ENCODE measurements at regions not wholly inside any gene's neighbourhood (a gene's known extent, or its start where the extent isn't known, plus 50 kb on each side); places are given as distances from the start of the nearest gene placed in this dataset.

DNA sequence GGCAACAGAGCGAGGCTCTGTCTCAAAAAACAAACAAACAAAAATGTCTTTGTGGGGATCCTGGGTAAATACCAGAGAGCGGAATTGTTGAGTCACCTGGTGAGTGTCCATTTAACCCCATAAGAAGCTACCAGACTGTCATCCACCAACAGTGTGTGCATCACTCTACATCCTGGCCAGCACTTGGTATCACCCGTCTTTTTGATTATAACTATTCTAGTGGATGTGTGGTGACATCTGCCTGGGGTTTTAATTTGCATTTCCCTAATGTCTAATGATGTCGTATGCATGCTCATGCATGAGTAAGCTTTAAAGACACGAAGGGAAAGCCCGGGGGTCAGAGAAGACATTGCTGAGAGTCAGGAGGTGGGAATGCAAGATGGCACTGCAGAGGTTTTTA is 126.7 kb upstream of the MRI1 start (continued):
- TF ChIP-seq, protein P1, sequence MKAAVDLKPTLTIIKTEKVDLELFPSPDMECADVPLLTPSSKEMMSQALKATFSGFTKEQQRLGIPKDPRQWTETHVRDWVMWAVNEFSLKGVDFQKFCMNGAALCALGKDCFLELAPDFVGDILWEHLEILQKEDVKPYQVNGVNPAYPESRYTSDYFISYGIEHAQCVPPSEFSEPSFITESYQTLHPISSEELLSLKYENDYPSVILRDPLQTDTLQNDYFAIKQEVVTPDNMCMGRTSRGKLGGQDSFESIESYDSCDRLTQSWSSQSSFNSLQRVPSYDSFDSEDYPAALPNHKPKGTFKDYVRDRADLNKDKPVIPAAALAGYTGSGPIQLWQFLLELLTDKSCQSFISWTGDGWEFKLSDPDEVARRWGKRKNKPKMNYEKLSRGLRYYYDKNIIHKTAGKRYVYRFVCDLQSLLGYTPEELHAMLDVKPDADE (IDR thresholded peaks at IDR 0.05) = no peak
- no peak for TF ChIP-seq NANOG (IDR thresholded peaks at IDR 0.05; ENCODE audit: borderline replicate concordance)

DNA sequence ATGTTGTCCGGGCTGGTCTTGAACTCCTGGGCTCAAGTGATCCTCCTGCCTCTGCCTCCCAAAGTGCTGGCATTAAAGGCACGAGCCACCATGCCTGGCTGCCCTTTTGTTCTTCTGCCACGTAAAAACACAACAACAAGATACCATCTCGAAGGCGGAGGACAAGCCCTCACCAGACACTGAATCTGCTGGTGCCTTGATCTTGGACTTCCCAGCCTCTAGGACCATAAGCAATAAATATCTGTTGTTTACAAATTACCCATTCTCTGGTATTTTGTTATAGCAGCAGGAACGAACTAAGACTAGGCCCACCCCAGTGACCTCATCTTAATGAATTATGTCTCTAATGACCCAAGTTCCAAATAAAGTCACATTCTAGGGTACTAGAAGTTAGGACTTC is 128.4 kb upstream of the CACNA1A start:
- peaks cover 10% of the 10 kb centered on the region; the same call in 2 of the 3 replicates for H3K4me1 Mint-ChIP-seq
- no peak overlapping the region for H3K27ac Mint-ChIP-seq
- no peaks in the 10 kb centered on the region for H4K20me1 ChIP-seq (replicated peaks; ENCODE audit: insufficient read depth)
- DNase-seq (ENCODE audit: low spot score) (no peak), ATAC-seq (no peak)
- H3F3A ChIP-seq (replicated peaks; ENCODE audit: low read depth) = no peaks in the 10 kb centered on the region
- no peak overlapping the region for H3K4me3 Mint-ChIP-seq
- H3K4me3 ChIP-seq = no peak overlapping the region
- no peaks in the 10 kb centered on the region for H3K79me2 ChIP-seq (replicated peaks; ENCODE audit: insufficient read depth)
- H3K9me2 ChIP-seq (ENCODE audit: insufficient read depth) = no peaks in the 10 kb centered on the region
- H3K27ac ChIP-seq (ENCODE audit: low read depth) = no peak overlapping the region
- H3K36me3 Mint-ChIP-seq (ENCODE audit: low read depth) = no peaks in the 10 kb centered on the region
- H3K27me3 Mint-ChIP-seq (ENCODE audit: insufficient read depth, low read depth, poor library complexity) = peaks cover 4% of the 10 kb centered on the region
- H3K9me3 Mint-ChIP-seq = peaks cover 14% of the 10 kb centered on the region
- H3K27me3 ChIP-seq (ENCODE audit: insufficient read depth) = no peaks in the 10 kb centered on the region
- H2AFZ ChIP-seq = no peak overlapping the region
- H3K4me2 ChIP-seq = no peak overlapping the region
- TF ChIP-seq, protein P1 (IDR thresholded peaks at IDR 0.05) = no peak
- TF ChIP-seq, protein P2, sequence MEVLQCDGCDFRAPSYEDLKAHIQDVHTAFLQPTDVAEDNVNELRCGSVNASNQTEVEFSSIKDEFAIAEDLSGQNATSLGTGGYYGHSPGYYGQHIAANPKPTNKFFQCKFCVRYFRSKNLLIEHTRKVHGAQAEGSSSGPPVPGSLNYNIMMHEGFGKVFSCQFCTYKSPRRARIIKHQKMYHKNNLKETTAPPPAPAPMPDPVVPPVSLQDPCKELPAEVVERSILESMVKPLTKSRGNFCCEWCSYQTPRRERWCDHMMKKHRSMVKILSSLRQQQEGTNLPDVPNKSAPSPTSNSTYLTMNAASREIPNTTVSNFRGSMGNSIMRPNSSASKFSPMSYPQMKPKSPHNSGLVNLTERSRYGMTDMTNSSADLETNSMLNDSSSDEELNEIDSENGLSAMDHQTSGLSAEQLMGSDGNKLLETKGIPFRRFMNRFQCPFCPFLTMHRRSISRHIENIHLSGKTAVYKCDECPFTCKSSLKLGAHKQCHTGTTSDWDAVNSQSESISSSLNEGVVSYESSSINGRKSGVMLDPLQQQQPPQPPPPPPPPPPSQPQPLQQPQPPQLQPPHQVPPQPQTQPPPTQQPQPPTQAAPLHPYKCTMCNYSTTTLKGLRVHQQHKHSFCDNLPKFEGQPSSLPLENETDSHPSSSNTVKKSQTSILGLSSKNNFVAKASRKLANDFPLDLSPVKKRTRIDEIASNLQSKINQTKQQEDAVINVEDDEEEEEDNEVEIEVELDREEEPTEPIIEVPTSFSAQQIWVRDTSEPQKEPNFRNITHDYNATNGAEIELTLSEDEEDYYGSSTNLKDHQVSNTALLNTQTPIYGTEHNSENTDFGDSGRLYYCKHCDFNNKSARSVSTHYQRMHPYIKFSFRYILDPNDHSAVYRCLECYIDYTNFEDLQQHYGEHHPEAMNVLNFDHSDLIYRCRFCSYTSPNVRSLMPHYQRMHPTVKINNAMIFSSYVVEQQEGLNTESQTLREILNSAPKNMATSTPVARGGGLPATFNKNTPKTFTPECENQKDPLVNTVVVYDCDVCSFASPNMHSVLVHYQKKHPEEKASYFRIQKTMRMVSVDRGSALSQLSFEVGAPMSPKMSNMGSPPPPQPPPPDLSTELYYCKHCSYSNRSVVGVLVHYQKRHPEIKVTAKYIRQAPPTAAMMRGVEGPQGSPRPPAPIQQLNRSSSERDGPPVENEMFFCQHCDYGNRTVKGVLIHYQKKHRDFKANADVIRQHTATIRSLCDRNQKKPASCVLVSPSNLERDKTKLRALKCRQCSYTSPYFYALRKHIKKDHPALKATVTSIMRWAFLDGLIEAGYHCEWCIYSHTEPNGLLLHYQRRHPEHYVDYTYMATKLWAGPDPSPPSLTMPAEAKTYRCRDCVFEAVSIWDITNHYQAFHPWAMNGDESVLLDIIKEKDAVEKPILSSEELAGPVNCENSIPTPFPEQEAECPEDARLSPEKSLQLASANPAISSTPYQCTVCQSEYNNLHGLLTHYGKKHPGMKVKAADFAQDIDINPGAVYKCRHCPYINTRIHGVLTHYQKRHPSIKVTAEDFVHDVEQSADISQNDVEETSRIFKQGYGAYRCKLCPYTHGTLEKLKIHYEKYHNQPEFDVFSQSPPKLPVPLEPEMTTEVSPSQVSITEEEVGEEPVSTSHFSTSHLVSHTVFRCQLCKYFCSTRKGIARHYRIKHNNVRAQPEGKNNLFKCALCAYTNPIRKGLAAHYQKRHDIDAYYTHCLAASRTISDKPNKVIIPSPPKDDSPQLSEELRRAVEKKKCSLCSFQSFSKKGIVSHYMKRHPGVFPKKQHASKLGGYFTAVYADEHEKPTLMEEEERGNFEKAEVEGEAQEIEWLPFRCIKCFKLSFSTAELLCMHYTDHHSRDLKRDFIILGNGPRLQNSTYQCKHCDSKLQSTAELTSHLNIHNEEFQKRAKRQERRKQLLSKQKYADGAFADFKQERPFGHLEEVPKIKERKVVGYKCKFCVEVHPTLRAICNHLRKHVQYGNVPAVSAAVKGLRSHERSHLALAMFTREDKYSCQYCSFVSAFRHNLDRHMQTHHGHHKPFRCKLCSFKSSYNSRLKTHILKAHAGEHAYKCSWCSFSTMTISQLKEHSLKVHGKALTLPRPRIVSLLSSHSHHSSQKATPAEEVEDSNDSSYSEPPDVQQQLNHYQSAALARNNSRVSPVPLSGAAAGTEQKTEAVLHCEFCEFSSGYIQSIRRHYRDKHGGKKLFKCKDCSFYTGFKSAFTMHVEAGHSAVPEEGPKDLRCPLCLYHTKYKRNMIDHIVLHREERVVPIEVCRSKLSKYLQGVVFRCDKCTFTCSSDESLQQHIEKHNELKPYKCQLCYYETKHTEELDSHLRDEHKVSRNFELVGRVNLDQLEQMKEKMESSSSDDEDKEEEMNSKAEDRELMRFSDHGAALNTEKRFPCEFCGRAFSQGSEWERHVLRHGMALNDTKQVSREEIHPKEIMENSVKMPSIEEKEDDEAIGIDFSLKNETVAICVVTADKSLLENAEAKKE (CRISPR knock-in tag; IDR thresholded peaks at IDR 0.05) = no peak
- TF ChIP-seq STAT1 (IDR thresholded peaks at IDR 0.05; ENCODE audit: unreplicated experiment) (no peak), EZH2 (IDR thresholded peaks at IDR 0.05; ENCODE audit: low read depth, unreplicated experiment) (no peak), ZNF114 (CRISPR knock-in tag; IDR thresholded peaks at IDR 0.05) (no peak), POLR2AphosphoS5 (IDR thresholded peaks at IDR 0.05; ENCODE audit: low read depth) (no peak), NANOG (IDR thresholded peaks at IDR 0.05; ENCODE audit: borderline replicate concordance) (no peak), ZNF331 (CRISPR knock-in tag; IDR thresholded peaks at IDR 0.05; ENCODE audit: low read depth) (no peak)
- TF ChIP-seq, protein P3, sequence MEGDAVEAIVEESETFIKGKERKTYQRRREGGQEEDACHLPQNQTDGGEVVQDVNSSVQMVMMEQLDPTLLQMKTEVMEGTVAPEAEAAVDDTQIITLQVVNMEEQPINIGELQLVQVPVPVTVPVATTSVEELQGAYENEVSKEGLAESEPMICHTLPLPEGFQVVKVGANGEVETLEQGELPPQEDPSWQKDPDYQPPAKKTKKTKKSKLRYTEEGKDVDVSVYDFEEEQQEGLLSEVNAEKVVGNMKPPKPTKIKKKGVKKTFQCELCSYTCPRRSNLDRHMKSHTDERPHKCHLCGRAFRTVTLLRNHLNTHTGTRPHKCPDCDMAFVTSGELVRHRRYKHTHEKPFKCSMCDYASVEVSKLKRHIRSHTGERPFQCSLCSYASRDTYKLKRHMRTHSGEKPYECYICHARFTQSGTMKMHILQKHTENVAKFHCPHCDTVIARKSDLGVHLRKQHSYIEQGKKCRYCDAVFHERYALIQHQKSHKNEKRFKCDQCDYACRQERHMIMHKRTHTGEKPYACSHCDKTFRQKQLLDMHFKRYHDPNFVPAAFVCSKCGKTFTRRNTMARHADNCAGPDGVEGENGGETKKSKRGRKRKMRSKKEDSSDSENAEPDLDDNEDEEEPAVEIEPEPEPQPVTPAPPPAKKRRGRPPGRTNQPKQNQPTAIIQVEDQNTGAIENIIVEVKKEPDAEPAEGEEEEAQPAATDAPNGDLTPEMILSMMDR (conservative IDR thresholded peaks at IDR 0.05; ENCODE audit: low read depth in 2 of 2) = no peak
- H3K4me1 ChIP-seq (ENCODE audit: insufficient read depth) = peaks cover 8% of the 10 kb centered on the region; the same call in 1 of the 2 replicates
- H3K36me3 ChIP-seq (ENCODE audit: insufficient read depth) = no peaks in the 10 kb centered on the region

All from GM23338 (cell line).